Hepatocyte (in vitro differentiated cells): ENCODE measurements at regions not wholly inside any gene's neighbourhood (a gene's known extent, or its start where the extent isn't known, plus 50 kb on each side); places are given as distances from the start of the nearest gene placed in this dataset.
A peak's percentile ranks its signal among the peaks of the same experiment; 100 is the strongest.

Experiments
- DNase-seq: peaks from one replicate; pipeline ENCODE4 v3.0.0-alpha.2; 2016; ENCODE audit warnings: low spot score
- H2AFZ ChIP-seq: fragments of 200-600 bp; sonication (generic); 2 replicates; pipeline ENCODE4 v1.6.0; 2016; ENCODE audit warnings: antibody characterized with exemption, mild to moderate bottlenecking
- H3K27ac ChIP-seq: fragments of 200-600 bp; sonication (generic); 2 replicates; pipeline ENCODE4 v1.5.1; 2016; ENCODE audit warnings: mild to moderate bottlenecking
- H3K27me3 ChIP-seq: fragments of 200-600 bp; sonication (generic); 2 replicates; pipeline ENCODE4 v1.6.1; 2016
- H3K36me3 ChIP-seq: fragments of 200-600 bp; sonication (generic); replicated peaks from 2 replicates; pipeline ENCODE4 v1.5.1; 2016; ENCODE audit warnings: low read depth; ENCODE audit not compliant: insufficient read depth
- H3K4me1 ChIP-seq: fragments of 200-600 bp; sonication (generic); 2 replicates; pipeline ENCODE4 v1.5.1; 2016; ENCODE audit warnings: mild to moderate bottlenecking, moderate library complexity; ENCODE audit not compliant: insufficient read depth
- H3K4me2 ChIP-seq: fragments of 200-600 bp; sonication (generic); 2 replicates; pipeline ENCODE4 v1.6.0; 2016
- H3K4me3 ChIP-seq: fragments of 200-600 bp; sonication (generic); 2 replicates; pipeline ENCODE4 v1.5.1; 2016; ENCODE audit warnings: mild to moderate bottlenecking
- H3K79me2 ChIP-seq: fragments of 200-600 bp; sonication (generic); 2 replicates; pipeline ENCODE4 v1.6.0; 2017; ENCODE audit warnings: mild to moderate bottlenecking
- H3K9me2 ChIP-seq: fragments of 200-600 bp; sonication (generic); replicated peaks from 2 replicates; pipeline ENCODE4 v1.6.0; 2017; ENCODE audit warnings: mild to moderate bottlenecking; ENCODE audit not compliant: insufficient read depth
- H3K9me3 ChIP-seq: fragments of 200-600 bp; sonication (generic); 2 replicates; pipeline ENCODE4 v1.5.1; 2016; ENCODE audit warnings: low read depth, mild to moderate bottlenecking
- H4K20me1 ChIP-seq: fragments of 200-600 bp; sonication (generic); 2 replicates; pipeline ENCODE4 v1.6.0; 2016; ENCODE audit warnings: mild to moderate bottlenecking; ENCODE audit not compliant: insufficient read depth, poor library complexity, severe bottlenecking
- EZH2 ChIP-seq: fragments of 200-600 bp; sonication (generic); IDR thresholded peaks from 2 replicates; pipeline ENCODE4 v1.6.1; 2016; ENCODE audit warnings: antibody characterized with exemption, mild to moderate bottlenecking, borderline replicate concordance
- EZH2phosphoT487 ChIP-seq: fragments of 200-600 bp; sonication (generic); IDR thresholded peaks from one replicate; pipeline ENCODE4 v1.6.1; 2018; ENCODE audit warnings: antibody characterized with exemption, mild to moderate bottlenecking, low read depth, moderate library complexity; ENCODE audit not compliant: unreplicated experiment, severe bottlenecking
- WGBS: methylation state at CpG from one replicate; pipeline ENCODE4 v1.1.6; 2016; ENCODE audit warnings: low lambda C conversion rate; ENCODE audit errors: missing lambda C conversion rate; 5-methylcytosine and 5-hydroxymethylcytosine counted together
- TF ChIP-seq, protein P1 (sequence below): fragments of 200-600 bp; sonication (generic); IDR thresholded peaks from 2 replicates; pipeline ENCODE4 v1.5.1; 2016; ENCODE audit warnings: antibody characterized with exemption, mild to moderate bottlenecking; ENCODE audit not compliant: poor library complexity

DNA sequence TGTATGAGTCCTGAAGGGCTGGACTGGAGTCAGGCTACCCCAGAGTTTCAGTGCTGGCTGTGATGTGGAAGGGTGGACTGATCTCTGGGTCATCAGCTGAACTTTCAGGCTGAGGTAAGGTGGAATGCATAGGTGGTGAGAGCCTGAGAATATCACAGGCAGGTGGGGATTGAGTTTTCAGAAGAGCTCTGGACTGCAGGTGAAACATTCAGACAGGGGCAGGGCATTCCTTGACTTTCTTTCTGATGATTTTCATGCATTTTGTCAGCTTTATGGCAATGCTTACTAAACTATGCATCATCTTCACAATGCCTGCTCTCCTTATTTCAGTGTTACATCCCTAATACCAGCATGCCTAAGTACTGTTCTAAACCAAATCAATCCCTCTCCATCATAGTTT lies 755.0 kb downstream of the KCNA4 start:
- Histone ChIP-seq H3K4me3 (no peak overlapping the region), H4K20me1 (no peaks in the 10 kb centered on the region), H2AFZ (no peak overlapping the region), H3K27ac (no peak overlapping the region), H3K9me3 (no peaks in the 10 kb centered on the region), H3K4me2 (no peak overlapping the region), H3K79me2 (no peaks in the 10 kb centered on the region), H3K4me1 (no peaks in the 10 kb centered on the region), H3K27me3 (no peaks in the 10 kb centered on the region), H3K9me2 (no peaks in the 10 kb centered on the region), H3K36me3 (no peaks in the 10 kb centered on the region)
- DNase-seq = no peak
- TF ChIP-seq EZH2 = no peak
- TF ChIP-seq, protein P1, sequence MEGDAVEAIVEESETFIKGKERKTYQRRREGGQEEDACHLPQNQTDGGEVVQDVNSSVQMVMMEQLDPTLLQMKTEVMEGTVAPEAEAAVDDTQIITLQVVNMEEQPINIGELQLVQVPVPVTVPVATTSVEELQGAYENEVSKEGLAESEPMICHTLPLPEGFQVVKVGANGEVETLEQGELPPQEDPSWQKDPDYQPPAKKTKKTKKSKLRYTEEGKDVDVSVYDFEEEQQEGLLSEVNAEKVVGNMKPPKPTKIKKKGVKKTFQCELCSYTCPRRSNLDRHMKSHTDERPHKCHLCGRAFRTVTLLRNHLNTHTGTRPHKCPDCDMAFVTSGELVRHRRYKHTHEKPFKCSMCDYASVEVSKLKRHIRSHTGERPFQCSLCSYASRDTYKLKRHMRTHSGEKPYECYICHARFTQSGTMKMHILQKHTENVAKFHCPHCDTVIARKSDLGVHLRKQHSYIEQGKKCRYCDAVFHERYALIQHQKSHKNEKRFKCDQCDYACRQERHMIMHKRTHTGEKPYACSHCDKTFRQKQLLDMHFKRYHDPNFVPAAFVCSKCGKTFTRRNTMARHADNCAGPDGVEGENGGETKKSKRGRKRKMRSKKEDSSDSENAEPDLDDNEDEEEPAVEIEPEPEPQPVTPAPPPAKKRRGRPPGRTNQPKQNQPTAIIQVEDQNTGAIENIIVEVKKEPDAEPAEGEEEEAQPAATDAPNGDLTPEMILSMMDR = no peak
- no peak for TF ChIP-seq EZH2phosphoT487

DNA sequence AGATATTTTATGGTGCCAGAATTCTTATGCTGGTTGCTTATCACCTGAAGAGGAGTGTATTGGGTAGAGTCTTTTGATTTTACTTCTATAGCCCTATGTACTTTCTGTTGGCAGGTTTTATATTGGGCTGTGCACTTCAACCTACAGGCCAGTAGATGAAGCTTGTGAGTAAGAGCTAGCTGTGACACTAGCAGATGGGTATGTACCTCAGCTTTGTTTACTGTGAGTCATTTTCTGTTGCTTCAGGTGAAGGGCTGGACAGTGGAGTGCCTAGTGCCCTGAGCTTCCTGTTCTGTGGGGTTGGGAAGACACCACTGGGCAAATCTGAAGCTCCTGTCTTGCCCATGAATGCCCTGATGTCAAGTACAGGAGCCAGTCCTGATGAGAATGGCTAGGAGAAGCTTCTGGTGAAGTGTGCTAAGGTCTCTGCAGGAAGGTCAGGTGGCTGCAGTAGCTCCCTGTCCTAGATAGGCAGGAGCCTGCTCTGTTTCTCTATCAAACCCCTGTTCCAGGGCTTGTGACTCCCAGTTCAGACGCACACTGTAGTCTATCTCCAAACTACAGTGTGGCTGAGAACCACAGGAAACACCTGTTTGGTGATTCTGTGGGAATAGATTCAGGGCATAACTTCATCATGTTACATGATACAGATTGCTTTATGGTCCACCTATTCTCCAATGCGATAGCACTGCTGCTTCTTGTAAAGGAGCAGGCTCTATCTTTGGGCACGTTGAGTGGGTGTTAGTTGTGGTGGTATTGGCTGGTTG lies 755.7 kb downstream of the KCNA4 start:
- Histone ChIP-seq H3K4me1 (no peaks in the 10 kb centered on the region), H3K79me2 (no peaks in the 10 kb centered on the region), H3K9me2 (no peaks in the 10 kb centered on the region), H3K4me2 (no peak overlapping the region), H3K27ac (peak overlapping the region; percentile 81), H2AFZ (no peak overlapping the region), H3K4me3 (no peak overlapping the region), H4K20me1 (no peaks in the 10 kb centered on the region), H3K9me3 (no peaks in the 10 kb centered on the region), H3K36me3 (no peaks in the 10 kb centered on the region), H3K27me3 (no peaks in the 10 kb centered on the region)
- 91% methylated on average over 3 of the region's 3 CpGs for WGBS
- TF ChIP-seq, protein P1 = peak; percentile 17
- TF ChIP-seq EZH2phosphoT487 (no peak), EZH2 (no peak)
- DNase-seq = peak; percentile 66

DNA sequence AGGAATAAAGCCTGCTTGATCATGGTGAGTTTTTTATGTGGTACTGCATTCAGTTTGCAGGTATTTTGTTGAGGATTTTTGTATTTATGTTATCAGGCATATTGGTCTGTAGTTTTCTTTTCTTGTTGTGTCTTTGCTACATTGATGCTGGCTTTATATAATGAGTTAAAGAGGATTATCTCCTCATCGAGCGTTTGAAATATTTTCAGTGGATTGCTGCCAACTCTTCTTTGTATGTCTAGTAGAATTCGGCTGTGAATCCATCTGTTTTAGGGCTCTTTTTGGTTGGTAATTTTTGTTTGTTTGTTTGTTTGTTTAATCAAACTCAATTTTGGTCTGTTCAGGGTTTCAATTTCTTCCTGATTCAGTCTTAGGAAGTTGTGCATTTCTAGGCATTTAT lies 758.4 kb downstream of the KCNA4 start:
- DNase-seq = no peak
- H3K9me2 ChIP-seq = no peaks in the 10 kb centered on the region
- TF ChIP-seq, protein P1 = no peak
- TF ChIP-seq EZH2phosphoT487 = no peak
- TF ChIP-seq EZH2 = no peak
- H2AFZ ChIP-seq = no peak overlapping the region
- H3K79me2 ChIP-seq = no peaks in the 10 kb centered on the region
- H3K9me3 ChIP-seq = no peaks in the 10 kb centered on the region
- H3K4me1 ChIP-seq = no peaks in the 10 kb centered on the region
- no peaks in the 10 kb centered on the region for H3K27me3 ChIP-seq
- 83% methylated on average over 3 of the region's 3 CpGs for WGBS
- no peak overlapping the region for H3K4me3 ChIP-seq
- no peaks in the 10 kb centered on the region for H3K36me3 ChIP-seq
- H3K4me2 ChIP-seq = no peak overlapping the region
- H3K27ac ChIP-seq = no peak overlapping the region
- no peaks in the 10 kb centered on the region for H4K20me1 ChIP-seq
